ENCODE measurements at regions not wholly inside any gene's neighbourhood (a gene's known extent, or its start where the extent isn't known, plus 50 kb on each side); places are given as distances from the start of the nearest gene placed in this dataset.

DNA sequence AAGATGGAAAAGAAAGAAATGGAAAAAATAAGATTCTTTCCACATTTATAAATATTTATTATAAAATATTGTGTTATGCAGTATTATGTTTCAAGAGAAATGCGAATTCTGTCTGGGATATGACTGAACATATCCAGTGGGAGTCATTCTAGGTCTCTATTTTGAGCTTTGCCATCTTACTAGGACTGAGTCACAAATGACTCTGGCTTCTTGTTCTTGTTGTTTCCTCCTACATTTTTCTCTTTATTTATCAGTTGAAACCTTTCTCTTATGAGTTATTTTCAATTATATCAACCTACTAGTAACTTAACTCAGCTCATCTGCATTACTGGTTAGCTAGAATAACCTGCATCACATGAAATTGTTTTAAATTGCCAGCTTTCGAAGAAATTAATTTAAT lies 1247.3 kb downstream of the SLITRK1 start:
- TF ChIP-seq, protein P1, sequence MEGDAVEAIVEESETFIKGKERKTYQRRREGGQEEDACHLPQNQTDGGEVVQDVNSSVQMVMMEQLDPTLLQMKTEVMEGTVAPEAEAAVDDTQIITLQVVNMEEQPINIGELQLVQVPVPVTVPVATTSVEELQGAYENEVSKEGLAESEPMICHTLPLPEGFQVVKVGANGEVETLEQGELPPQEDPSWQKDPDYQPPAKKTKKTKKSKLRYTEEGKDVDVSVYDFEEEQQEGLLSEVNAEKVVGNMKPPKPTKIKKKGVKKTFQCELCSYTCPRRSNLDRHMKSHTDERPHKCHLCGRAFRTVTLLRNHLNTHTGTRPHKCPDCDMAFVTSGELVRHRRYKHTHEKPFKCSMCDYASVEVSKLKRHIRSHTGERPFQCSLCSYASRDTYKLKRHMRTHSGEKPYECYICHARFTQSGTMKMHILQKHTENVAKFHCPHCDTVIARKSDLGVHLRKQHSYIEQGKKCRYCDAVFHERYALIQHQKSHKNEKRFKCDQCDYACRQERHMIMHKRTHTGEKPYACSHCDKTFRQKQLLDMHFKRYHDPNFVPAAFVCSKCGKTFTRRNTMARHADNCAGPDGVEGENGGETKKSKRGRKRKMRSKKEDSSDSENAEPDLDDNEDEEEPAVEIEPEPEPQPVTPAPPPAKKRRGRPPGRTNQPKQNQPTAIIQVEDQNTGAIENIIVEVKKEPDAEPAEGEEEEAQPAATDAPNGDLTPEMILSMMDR (conservative IDR thresholded peaks at IDR 0.05; ENCODE audit: low read length): no peak
- TF ChIP-seq EZH2phosphoT487 (IDR thresholded peaks at IDR 0.05; ENCODE audit: borderline replicate concordance, low read depth, low read length): no peak
